GM18870 (cell line): ENCODE measurements at regions not wholly inside any gene's neighbourhood (a gene's known extent, or its start where the extent isn't known, plus 50 kb on each side); places are given as distances from the start of the nearest gene placed in this dataset.
"Not testable (repeated sequence)": the region's sequence is repeated elsewhere in the genome, so short reads cannot be mapped to it uniquely, and the experiment has no call there.

ENCODE experiments used
- ATAC-seq: cut with Tn5 transposase; IDR thresholded peaks from one replicate; pipeline ENCODE4 v1.9.1; 2021; ENCODE audit warnings: moderate library complexity; ENCODE audit not compliant: unreplicated experiment

DNA sequence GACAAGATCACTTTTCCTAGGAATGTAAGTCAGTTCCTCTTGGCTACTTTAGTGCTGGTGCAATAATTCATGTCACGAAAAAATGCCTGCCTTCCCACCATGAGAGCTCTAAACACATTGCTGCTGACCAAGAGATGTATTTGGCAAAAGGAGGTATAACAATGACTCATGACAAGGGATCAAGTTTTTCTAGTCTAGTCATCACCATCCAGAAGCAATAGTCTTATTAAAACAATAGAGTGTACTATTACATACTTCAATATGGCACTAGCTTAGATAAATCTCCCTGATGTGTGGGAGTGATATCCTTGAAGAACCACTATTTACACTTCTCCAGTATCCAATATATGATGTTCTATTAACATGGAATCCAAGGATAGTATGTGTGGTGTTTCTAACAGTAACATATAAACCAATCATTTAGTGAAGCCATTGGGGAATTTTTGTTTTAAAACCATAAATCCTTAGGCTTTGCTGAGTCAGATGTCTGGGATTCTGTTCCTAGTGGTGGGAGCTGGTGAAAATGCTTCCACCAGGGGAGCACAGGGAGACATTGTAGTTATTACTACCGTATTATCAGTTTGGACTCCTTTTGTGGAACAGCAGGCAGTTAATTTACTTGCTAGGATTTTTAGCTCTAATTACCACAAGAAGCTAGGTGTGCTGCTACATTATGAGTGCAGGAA lies 1387.5 kb downstream of the LRFN5 start:
- ATAC-seq, result no peak

DNA sequence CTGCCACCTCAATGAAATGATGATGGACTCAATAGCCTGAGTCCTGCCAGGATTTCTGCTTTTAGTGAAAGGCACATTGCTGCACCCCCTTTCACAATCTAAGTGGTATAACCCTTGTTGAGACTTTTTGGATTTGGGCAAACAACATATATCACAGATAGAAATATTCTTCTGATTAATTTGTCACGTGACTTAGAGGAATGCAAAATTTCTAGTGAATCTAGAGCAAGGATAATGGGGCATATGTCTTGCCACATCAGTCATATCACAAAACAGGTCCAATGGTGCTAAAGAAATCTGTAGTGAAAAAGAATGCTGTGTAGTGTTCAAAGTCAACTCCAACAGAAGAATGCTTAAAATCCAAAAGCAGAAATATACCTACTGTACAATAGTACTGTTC lies 1386.3 kb downstream of the LRFN5 start:
- no peak for ATAC-seq

DNA sequence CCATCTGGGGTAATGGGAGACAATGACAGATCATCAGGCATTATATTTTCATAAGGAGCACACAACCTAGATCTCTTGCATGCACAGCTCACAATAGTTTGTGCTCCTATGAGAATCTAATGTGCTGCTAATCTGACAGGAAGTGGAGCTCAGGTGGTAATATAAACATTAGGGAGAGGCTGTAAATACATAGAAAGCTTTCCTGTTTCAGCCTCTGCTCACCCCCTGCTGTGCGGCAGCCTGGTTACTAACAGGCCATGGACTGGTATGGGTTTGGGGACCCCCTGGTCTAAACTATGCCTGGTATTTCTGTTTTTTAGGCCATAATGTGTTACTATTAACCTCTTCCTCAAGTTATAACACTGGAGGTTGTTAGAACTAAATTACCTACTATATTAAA lies 1373.7 kb downstream of the LRFN5 start:
- no peak for ATAC-seq

DNA sequence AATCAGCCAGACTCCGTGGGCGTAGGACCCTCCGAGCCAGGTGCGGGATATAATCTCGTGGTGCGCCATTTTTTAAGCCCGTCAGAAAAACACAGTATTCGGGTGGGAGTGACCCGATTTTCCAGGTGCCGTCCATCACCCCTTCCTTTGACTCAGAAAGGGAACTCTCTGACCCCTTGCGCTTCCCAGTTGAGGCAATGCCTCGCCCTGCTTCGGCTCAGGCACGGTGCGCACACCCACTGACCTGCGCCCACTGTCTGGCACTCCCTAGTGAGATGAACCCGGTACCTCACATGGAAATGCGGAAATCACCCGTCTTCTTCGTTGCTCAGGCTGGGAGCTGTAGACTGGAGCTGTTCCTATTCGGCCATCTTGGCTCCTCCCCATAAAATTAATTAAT lies 1366.5 kb downstream of the LRFN5 start:
- ATAC-seq, result not testable (repeated sequence)

DNA sequence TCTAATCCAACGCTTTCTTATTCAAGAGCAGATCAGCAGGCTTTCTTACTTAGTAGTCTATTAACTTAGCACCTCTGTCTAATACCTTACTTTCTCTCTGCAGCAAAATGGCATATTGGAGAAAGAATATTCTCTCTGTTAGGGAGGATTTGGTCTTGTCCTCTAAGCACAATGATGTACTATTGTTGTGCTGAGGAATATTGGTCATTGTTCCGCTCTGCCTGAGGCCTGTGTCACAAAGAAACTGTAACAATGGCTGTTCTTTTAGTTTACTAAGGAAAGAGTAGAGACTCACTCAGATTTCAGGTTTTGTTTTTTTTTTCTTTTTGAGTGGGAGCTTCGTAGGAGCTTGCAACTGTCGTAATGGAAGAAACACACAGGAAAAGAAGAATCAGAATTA lies 1358.8 kb downstream of the LRFN5 start:
- no peak for ATAC-seq

DNA sequence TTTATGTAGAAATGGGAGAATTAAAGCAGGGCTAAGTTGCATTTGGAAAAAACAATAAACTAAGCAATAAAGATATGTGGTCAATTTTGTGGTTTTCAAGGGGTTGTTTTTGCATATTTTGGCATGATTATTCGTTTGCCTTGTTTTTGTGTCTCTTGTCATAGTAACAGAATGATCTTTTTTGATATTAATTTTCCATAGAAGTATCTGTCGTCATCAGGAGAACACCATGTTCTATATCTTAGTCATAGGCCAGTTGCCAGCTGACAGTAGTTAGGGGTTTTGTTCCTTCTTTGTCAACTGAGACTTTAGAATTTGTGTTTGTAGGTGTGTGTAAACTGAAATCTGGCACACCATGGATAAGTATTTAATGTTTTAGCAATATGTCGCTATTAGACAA lies 1354.8 kb downstream of the LRFN5 start:
- ATAC-seq, result no peak

GRCh38 chr14:42950363-42950762 lies 1343.7 kb downstream of the LRFN5 start:
- ATAC-seq, result no peak

- ATAC-seq, result no peak
Measured at GRCh38 chr14:42947991-42948390, 1341.3 kb downstream of the LRFN5 start.

- ATAC-seq, result no peak
Measured at GRCh38 chr14:42944284-42944683, 1337.6 kb downstream of the LRFN5 start.

GRCh38 chr14:42931308-42931707 lies 1324.6 kb downstream of the LRFN5 start:
- no peak for ATAC-seq

GRCh38 chr14:42929806-42930480 lies 1323.3 kb downstream of the LRFN5 start:
- ATAC-seq, result no peak

- ATAC-seq, result no peak
Measured at GRCh38 chr14:42927313-42927712, 1320.6 kb downstream of the LRFN5 start.

DNA sequence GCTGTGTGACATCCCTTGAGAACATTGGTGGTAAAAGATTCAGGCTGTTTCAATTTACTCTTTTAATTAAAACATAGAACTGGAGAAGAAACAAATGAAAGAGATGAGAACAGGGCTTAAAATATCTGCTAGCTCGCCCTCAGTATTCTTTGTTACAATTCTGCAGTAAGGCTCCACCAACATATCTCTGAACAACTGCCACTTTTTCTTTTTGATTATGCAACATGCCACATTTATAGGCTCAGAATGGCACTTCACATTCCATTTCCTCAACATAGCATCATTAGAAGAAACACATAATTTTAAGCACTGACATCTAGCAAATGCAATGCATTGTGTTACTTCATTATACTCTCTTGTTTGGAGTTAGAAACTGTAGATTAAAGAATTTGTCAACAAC lies 1315.2 kb downstream of the LRFN5 start:
- ATAC-seq, result no peak

- ATAC-seq, result no peak
Measured at GRCh38 chr14:42918615-42919014, 1311.9 kb downstream of the LRFN5 start.

DNA sequence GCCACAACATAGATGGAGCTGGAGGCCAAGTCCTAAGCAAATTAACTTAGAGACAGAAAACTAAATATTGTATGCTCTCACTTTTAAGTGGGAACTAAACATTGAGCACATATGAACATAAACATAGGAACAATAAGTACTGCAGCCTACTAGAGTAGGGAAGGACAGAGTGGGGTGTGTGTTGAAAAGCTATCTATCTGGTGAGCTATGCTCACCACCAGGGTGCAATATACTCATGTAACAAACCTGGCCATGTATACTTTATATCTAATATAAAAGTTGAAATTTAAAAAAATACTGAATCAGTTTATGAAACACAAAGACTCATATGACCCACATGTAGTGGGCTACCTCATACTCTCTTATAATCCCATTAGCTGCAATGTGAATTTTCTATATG lies 1305.0 kb downstream of the LRFN5 start:
- no peak for ATAC-seq

DNA sequence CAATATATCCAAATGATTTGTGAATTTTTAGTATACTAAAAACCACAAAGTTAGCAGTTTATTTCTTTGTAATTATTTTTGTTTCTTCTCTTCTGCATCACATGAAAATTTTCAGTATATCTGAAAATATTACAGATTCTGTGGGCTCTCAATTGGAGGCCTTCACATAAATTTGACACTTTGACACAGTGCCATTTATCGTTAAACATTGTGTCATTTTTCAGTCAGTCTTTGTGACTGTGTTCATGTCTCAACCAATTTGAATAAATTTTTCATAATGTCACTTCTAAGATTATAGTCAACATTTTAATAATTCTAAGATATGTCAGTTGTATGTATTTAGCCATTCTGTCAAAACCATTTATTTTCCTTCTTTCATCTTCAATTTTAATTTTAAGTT lies 1303.0 kb downstream of the LRFN5 start:
- no peak for ATAC-seq

DNA sequence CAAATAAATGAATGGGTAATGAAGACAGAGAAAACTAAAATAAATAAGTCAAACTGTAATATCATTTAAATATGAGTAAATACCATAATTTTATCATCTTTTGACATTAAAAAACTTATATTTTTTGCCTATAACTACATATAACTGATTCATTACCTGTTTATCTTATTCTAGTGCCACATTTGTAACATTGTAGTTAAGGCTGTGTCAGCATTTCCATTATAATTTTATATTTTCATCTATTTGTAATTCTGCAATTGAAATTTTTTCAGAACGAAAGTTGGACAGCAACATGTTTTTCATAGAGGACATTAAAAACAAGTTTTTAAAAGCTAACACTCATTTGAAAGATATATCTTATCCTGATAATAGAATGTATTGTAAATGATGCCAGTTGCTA lies 1286.5 kb downstream of the LRFN5 start:
- ATAC-seq, result no peak

- no peak for ATAC-seq
Measured at GRCh38 chr14:42884100-42884499, 1277.4 kb downstream of the LRFN5 start.

GRCh38 chr14:42877716-42878115 lies 1271.0 kb downstream of the LRFN5 start:
- ATAC-seq, result no peak

DNA sequence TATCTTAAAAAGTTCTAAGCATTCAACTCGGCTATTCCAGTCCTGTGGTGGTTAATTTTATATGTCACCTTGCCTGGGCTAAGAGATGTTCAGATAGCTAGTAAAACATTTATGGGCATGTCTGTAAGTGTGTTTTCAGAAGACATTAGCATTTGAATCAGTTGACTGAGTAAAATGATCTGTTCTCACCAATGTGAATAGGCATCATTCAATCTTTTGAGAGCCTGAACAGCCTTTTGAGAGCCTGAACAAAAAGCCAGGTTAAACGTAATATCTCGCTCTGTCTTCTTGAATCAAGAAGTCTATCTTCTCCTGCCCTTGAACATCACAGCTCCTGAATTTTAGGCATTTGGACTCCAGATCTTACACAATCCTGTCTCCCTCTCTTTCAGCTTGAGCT lies 1266.1 kb downstream of the LRFN5 start:
- ATAC-seq, result no peak

- no peak for ATAC-seq
Measured at GRCh38 chr14:42869681-42870080, 1263.0 kb downstream of the LRFN5 start.

DNA sequence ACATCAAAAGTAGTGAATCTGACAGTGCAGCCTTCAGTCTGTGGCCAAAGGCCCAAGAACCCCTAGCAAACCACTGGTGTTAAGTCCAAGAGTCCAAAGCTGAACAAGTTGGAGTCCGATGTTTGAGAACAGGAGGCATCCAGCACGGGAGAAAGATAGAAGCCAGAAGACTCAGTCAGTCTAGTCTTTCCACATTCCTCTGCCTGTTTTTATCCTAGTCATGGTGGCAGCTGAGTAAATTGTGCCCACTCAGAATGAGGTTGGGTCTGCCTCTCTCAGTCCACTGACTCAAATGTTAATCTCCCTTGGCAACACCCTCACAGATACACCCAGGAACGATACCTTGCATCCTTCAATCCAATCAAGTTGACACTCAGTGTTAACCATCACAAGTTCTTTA lies 1255.4 kb downstream of the LRFN5 start:
- ATAC-seq, result no peak

GRCh38 chr14:42860371-42860770 lies 1253.7 kb downstream of the LRFN5 start:
- no peak for ATAC-seq
